ENCODE measurements at regions not wholly inside any gene's neighbourhood (a gene's known extent, or its start where the extent isn't known, plus 50 kb on each side); places are given as distances from the start of the nearest gene placed in this dataset.

- TF ChIP-seq POLR2AphosphoS5 (IDR thresholded peaks at IDR 0.05; ENCODE audit: borderline replicate concordance, low read depth, low read length) = no peak
- no peak for TF ChIP-seq EZH2 (IDR thresholded peaks at IDR 0.05)
These were observed 68.0 kb downstream of the HINT1 start for GRCh38 chr5:131096774-131097710.
